NCI-H526 (cell line): ENCODE measurements at regions not wholly inside any gene's neighbourhood (a gene's known extent, or its start where the extent isn't known, plus 50 kb on each side); places are given as distances from the start of the nearest gene placed in this dataset.
A peak's percentile ranks its signal among the peaks of the same experiment; 100 is the strongest.

Experiments used
- DNase-seq, 2 experiments: peaks; one replicate each; lab custom pipeline; 2025; lab: John Stamatoyannopoulos, UW

- no peak for DNase-seq
These were observed 80.3 kb downstream of the NXPE2 start for GRCh38 chr11:114758627-114759026.

- DNase-seq: peak; percentile 77 to 94
These were observed 84.1 kb downstream of the NXPE2 start for GRCh38 chr11:114762408-114762807.

- no peak for DNase-seq
These were observed 86.2 kb downstream of the NXPE2 start for GRCh38 chr11:114764563-114764962.

- no peak for DNase-seq
These were observed 92.8 kb downstream of the NXPE2 start for GRCh38 chr11:114771172-114771571.

- DNase-seq: peak in 1 of 2 experiments; percentile 29
These were observed 95.4 kb downstream of the NXPE2 start for GRCh38 chr11:114773541-114774338.

- peak; percentile 81 to 97 for DNase-seq
These were observed 96.5 kb downstream of the NXPE2 start for GRCh38 chr11:114774599-114775361.

- no peak for DNase-seq
These were observed 97.7 kb downstream of the NXPE2 start for GRCh38 chr11:114775875-114776621.

GRCh38 chr11:114776956-114777355 lies 98.6 kb downstream of the NXPE2 start:
- DNase-seq: no peak

- no peak for DNase-seq
These were observed 100.9 kb downstream of the NXPE2 start for GRCh38 chr11:114779189-114779588.

- no peak for DNase-seq
These were observed 104.5 kb downstream of the NXPE2 start for GRCh38 chr11:114782650-114783310.

GRCh38 chr11:114783805-114784204 lies 105.5 kb downstream of the NXPE2 start:
- DNase-seq: no peak

GRCh38 chr11:114784216-114784615 lies 105.9 kb downstream of the NXPE2 start:
- no peak for DNase-seq

- DNase-seq: no peak
These were observed 106.6 kb downstream of the NXPE2 start for GRCh38 chr11:114784891-114785290.

- DNase-seq: peak; percentile 30 to 37
These were observed 107.5 kb downstream of the NXPE2 start for GRCh38 chr11:114785820-114786219.

GRCh38 chr11:114787126-114787525 lies 108.8 kb downstream of the NXPE2 start:
- DNase-seq: no peak

GRCh38 chr11:114790910-114791309 lies 112.6 kb downstream of the NXPE2 start:
- DNase-seq: no peak

GRCh38 chr11:114794048-114794684 lies 115.8 kb downstream of the NXPE2 start:
- no peak for DNase-seq

GRCh38 chr11:114796954-114797721 lies 118.8 kb downstream of the NXPE2 start:
- no peak for DNase-seq

GRCh38 chr11:114799476-114799875 lies 121.1 kb downstream of the NXPE2 start:
- DNase-seq: peak in 1 of 2 experiments; percentile 19

- DNase-seq: no peak
These were observed 123.4 kb downstream of the NXPE2 start for GRCh38 chr11:114801773-114802172.

- no peak for DNase-seq
These were observed 124.6 kb downstream of the NXPE2 start for GRCh38 chr11:114802878-114803277.
